Glutamatergic neuron (in vitro differentiated cells): ENCODE measurements at regions not wholly inside any gene's neighbourhood (a gene's known extent, or its start where the extent isn't known, plus 50 kb on each side); places are given as distances from the start of the nearest gene placed in this dataset.

Experiments
- DNase-seq: peaks from one replicate; pipeline ENCODE4 v3.0.0; 2022
- H3K27ac Mint-ChIP-seq: one replicate; pipeline ENCODE4 v1.8.0; 2020; ENCODE audit warnings: mild to moderate bottlenecking, mixed read lengths, inconsistent platforms; ENCODE audit not compliant: unreplicated experiment
- H3K27me3 Mint-ChIP-seq: one replicate; pipeline ENCODE4 v1.8.0; 2020; ENCODE audit warnings: mild to moderate bottlenecking, moderate library complexity, mixed read lengths, inconsistent platforms; ENCODE audit not compliant: unreplicated experiment
- H3K36me3 Mint-ChIP-seq: one replicate; pipeline ENCODE4 v1.8.0; 2020; ENCODE audit warnings: mild to moderate bottlenecking, mixed read lengths, inconsistent platforms; ENCODE audit not compliant: unreplicated experiment
- H3K4me1 Mint-ChIP-seq: one replicate; pipeline ENCODE4 v1.8.0; 2020; ENCODE audit warnings: mild to moderate bottlenecking, low read depth, mixed read lengths, inconsistent platforms; ENCODE audit not compliant: unreplicated experiment
- H3K4me3 Mint-ChIP-seq: one replicate; pipeline ENCODE4 v1.8.0; 2020; ENCODE audit warnings: mild to moderate bottlenecking, mixed read lengths, inconsistent platforms; ENCODE audit not compliant: unreplicated experiment
- H3K9me3 Mint-ChIP-seq: one replicate; pipeline ENCODE4 v1.8.0; 2020; ENCODE audit warnings: mild to moderate bottlenecking, moderate library complexity, mixed read lengths, inconsistent platforms; ENCODE audit not compliant: unreplicated experiment
- CTCF ChIP-seq: fragments of 200-600 bp; sonication (generic); IDR thresholded peaks from one replicate; pipeline ENCODE4 v1.5.0; 2021; ENCODE audit not compliant: partially characterized antibody, unreplicated experiment

GRCh38 chr6:119547024-119547423 lies 197.5 kb upstream of the MAN1A1 start:
- H3K27me3 Mint-ChIP-seq: no peaks in the 10 kb centered on the region
- DNase-seq: no peak
- H3K9me3 Mint-ChIP-seq: no peaks in the 10 kb centered on the region
- H3K27ac Mint-ChIP-seq: no peak overlapping the region
- H3K4me3 Mint-ChIP-seq: no peak overlapping the region
- peaks cover 2% of the 10 kb centered on the region for H3K4me1 Mint-ChIP-seq
- H3K36me3 Mint-ChIP-seq: no peaks in the 10 kb centered on the region
- TF ChIP-seq CTCF: no peak

- Mint-ChIP-seq H3K27me3 (no peaks in the 10 kb centered on the region), H3K36me3 (no peaks in the 10 kb centered on the region), H3K4me1 (peaks cover 8% of the 10 kb centered on the region), H3K9me3 (no peaks in the 10 kb centered on the region), H3K27ac (no peak overlapping the region), H3K4me3 (no peak overlapping the region)
- TF ChIP-seq CTCF: no peak
- no peak for DNase-seq
These were observed 195.7 kb upstream of the MAN1A1 start for GRCh38 chr6:119545245-119545644.

- Mint-ChIP-seq H3K27me3 (no peaks in the 10 kb centered on the region), H3K9me3 (no peaks in the 10 kb centered on the region), H3K4me1 (peaks cover 8% of the 10 kb centered on the region), H3K4me3 (no peak overlapping the region), H3K27ac (no peak overlapping the region), H3K36me3 (no peaks in the 10 kb centered on the region)
- TF ChIP-seq CTCF: no peak
- DNase-seq: no peak
These were observed 195.0 kb upstream of the MAN1A1 start for GRCh38 chr6:119544325-119545175.

- no peak overlapping the region for H3K4me3 Mint-ChIP-seq
- H3K27ac Mint-ChIP-seq: no peak overlapping the region
- TF ChIP-seq CTCF: no peak
- H3K9me3 Mint-ChIP-seq: no peaks in the 10 kb centered on the region
- peaks cover 8% of the 10 kb centered on the region for H3K4me1 Mint-ChIP-seq
- H3K27me3 Mint-ChIP-seq: no peaks in the 10 kb centered on the region
- no peaks in the 10 kb centered on the region for H3K36me3 Mint-ChIP-seq
- no peak for DNase-seq
These were observed 193.8 kb upstream of the MAN1A1 start for GRCh38 chr6:119543332-119543731.

- H3K27ac Mint-ChIP-seq: no peak overlapping the region
- H3K4me1 Mint-ChIP-seq: peaks cover 8% of the 10 kb centered on the region
- H3K36me3 Mint-ChIP-seq: no peaks in the 10 kb centered on the region
- H3K9me3 Mint-ChIP-seq: no peaks in the 10 kb centered on the region
- no peak overlapping the region for H3K4me3 Mint-ChIP-seq
- no peaks in the 10 kb centered on the region for H3K27me3 Mint-ChIP-seq
- no peak for DNase-seq
- TF ChIP-seq CTCF: no peak
These were observed 192.5 kb upstream of the MAN1A1 start for GRCh38 chr6:119542037-119542436.
